ENCODE measurements at regions not wholly inside any gene's neighbourhood (a gene's known extent, or its start where the extent isn't known, plus 50 kb on each side); places are given as distances from the start of the nearest gene placed in this dataset.
"Not testable (repeated sequence)": the region's sequence is repeated elsewhere in the genome, so short reads cannot be mapped to it uniquely, and the experiment has no call there.

GRCh38 chr10:131363416-131363815 is 51.9 kb upstream of the TCERG1L start:
- H3K4me3 ChIP-seq = no peak overlapping the region

DNA sequence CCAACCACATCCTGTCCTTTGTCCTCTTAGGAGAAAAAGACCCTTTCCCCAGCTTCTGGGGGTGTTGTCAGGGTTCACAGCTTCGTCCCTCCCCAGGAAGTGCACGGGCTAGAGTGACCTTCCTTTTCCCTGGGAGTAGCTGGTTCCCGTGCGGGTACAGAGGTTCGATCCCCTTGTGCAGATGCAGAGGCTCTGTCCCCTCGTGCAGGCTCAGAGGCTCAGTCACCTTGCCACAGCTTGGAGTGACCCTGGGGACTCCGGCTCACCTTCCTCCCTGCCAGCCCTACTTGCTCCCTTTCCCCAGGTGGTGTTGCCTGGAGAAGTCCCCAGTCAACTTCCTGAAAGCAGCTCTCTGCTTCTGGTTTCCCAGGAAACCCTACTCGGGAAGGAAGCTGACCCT is 60.0 kb upstream of the TCERG1L start:
- H3K4me3 ChIP-seq = no peak overlapping the region
- no peak overlapping the region for H3K27ac ChIP-seq

More at GRCh38 chr10:131363416-131363815, 51.9 kb upstream of the TCERG1L start:
- H3K27ac ChIP-seq = no peak overlapping the region

DNA sequence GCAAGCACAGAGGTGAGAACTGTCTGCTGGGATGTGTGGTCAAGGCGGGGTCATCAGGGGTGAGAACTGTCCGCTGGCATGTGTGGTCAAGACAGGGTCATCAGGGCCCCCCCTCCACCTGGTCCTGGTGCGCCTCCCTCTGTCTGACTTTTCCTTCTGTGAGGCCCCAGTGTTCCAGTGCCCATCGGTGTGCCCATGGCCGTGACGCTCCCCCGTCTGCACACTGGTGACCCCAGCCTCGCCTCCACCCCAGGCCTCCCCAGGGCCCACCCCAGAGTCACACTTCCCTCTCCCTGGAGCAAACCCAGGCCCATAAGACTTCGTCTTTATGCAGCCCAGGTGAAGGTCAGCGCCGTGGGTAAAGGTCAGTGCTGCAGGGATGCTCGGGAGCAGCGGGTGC is 70.1 kb upstream of the TCERG1L start:
- no peak overlapping the region for H3K27ac ChIP-seq
- H3K4me3 ChIP-seq = no peak overlapping the region

GRCh38 chr10:131385161-131385872 is 73.8 kb upstream of the TCERG1L start:
- not testable (repeated sequence) for H3K27ac ChIP-seq, H3K4me3 ChIP-seq

DNA sequence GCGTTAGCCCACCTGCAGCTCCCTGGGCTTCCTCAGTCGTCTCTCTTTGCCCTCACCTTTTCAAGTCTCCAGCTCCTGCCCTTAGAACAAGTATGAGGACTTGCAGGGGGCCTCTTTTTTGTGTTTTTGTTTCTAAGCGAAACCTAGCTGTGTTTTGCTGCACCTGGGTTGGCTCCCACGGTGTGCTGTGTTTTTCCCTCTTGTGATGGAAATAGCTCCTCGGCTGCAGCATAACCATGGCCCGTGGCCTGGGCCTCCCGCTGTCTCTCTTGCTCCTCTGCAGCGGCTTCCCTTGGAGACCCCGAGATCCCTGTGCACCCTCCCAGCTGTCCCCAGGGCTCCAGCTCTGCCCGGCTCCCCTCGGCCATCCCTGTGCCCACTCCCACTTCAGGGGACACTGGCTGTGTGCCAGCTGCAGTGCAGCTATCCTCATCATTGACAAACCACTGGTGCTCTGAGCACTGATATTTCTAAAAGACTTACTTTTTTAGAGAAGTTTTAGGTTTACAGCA is 75.6 kb upstream of the TCERG1L start:
- Histone ChIP-seq H3K27ac (no peak overlapping the region), H3K4me3 (no peak overlapping the region)

DNA sequence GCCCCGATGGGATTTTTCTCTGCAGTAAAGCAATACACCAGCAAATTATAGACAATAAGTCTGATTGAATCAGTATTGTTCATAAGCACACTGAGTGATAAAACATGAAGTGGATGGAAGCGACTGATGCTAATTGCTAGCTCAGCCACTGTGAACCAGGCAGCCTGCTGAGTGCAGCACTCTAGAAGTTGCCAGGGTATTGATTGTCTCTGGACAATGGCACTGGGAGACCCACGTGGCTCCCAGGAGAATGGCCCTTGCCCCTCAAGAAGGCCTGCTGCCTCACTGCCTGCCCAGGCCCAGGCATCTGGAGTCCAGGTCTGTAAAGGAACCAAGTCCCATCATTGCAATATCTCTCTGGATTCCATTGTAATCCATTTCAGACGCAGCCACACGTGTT is 80.4 kb upstream of the TCERG1L start:
- Histone ChIP-seq H3K4me3 (no peak overlapping the region), H3K27ac (no peak overlapping the region)

- H3K27ac ChIP-seq = no peak overlapping the region
- H3K4me3 ChIP-seq = no peak overlapping the region
Observed at GRCh38 chr10:131396121-131397050, 84.9 kb upstream of the TCERG1L start.

DNA sequence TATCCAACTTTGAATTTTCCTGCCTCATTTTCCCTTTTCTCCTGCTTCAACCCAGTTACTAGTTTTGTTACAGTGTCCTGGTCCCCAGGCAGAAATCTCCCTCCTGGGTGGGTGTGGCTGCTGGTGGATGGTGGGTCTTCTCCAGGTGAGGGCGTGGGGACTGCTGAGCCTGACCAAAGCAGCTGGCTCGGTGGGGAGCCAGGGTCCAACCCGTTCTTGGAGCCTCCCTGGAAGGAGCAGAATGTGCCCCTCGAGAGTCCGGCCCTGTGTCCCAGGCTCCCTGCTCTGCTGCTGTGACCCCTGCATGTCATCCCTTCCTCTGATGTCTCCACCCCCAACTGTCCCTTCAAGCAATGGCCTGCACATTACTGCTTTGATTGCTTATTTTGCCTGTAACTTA is 86.6 kb upstream of the TCERG1L start:
- no peak overlapping the region for H3K4me3 ChIP-seq
- no peak overlapping the region for H3K27ac ChIP-seq

DNA sequence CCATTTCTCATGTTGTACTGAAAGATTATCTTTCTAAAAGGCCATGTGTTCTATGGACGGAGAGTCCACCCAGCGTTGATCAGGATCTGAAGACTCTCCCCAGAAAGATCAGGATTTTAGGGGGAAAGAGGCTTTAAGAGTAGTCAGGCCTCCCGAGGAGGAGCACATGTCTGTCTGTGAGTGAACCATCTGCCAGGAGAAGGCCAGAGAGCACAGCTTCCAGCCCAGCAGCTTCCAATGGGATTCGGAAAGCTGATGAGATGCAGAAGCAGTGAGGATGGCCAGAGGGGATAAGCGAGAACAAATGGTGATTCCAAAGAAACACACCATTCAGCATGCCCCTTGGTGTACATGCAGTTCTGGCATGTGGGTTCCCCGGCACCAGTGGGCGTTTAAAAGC is 88.5 kb upstream of the TCERG1L start:
- no peak overlapping the region for H3K4me3 ChIP-seq
- H3K27ac ChIP-seq = no peak overlapping the region

- Histone ChIP-seq H3K27ac (no peak overlapping the region), H3K4me3 (no peak overlapping the region)
Observed at GRCh38 chr10:131400513-131400912, 89.0 kb upstream of the TCERG1L start.

- H3K27ac ChIP-seq = no peak overlapping the region
- no peak overlapping the region for H3K4me3 ChIP-seq
Observed at GRCh38 chr10:131402771-131403650, 91.5 kb upstream of the TCERG1L start.

DNA sequence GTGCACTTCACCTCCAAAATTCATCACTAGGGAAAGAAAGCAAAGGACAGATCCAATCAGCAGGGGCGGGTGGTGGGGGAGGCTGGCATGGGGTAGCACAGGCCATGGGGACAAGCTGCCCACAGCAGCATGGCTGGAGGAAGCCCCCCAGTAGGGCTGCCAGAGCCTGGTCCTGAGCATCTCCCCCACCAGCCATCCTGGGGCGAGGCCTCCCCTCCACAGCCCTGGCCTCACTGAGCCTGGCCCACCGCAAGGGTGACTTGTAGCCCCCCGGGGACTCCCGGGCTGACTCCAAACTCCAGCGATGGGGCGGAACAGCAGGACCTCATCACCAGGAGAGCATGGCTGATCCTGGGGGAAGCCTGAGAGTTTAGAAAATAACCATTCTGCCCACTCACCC is 92.4 kb upstream of the TCERG1L start:
- no peak overlapping the region for H3K27ac ChIP-seq
- no peak overlapping the region for H3K4me3 ChIP-seq

GRCh38 chr10:131404886-131405285 is 93.4 kb upstream of the TCERG1L start:
- H3K4me3 ChIP-seq = no peak overlapping the region

DNA sequence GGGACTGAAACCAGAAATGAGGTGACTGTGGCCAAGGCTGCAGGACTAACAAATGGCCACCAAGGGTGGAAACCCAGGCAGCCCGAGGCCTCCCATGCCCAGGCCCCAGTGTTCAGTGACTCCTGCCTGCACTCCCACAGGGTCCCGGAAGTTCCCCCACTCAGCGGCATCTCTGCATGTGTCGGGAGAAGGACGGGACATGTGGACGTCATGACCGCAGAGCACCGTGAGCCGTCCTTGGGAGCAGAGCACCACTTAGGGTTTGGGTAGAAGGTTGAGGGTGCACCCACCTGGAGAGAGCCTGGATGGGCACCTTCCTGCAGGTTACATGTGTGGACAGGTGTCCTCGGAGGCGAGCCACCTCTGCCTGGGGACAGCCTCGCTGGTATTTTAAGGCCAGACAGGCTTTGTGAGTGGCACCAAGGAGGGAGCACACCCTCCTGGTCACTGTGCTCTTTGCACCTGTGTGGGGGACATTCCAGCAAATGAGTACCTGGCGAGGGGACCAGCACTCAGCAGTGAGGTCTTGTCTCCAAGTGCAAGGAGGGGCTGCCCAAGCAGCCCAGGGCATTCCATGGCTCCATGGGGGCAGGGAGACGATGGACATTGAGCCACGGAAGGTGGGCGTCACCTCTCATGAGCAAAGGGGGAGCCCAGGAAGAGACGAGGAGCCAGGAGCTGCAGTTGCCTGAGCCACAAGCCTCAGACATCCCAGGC is 95.3 kb upstream of the TCERG1L start:
- H3K4me3 ChIP-seq = no peak overlapping the region
- H3K27ac ChIP-seq = no peak overlapping the region

More at GRCh38 chr10:131404886-131405285, 93.4 kb upstream of the TCERG1L start:
- H3K27ac ChIP-seq = no peak overlapping the region

- no peak overlapping the region for H3K27ac ChIP-seq
Observed at GRCh38 chr10:131418681-131419080, 107.2 kb upstream of the TCERG1L start.

DNA sequence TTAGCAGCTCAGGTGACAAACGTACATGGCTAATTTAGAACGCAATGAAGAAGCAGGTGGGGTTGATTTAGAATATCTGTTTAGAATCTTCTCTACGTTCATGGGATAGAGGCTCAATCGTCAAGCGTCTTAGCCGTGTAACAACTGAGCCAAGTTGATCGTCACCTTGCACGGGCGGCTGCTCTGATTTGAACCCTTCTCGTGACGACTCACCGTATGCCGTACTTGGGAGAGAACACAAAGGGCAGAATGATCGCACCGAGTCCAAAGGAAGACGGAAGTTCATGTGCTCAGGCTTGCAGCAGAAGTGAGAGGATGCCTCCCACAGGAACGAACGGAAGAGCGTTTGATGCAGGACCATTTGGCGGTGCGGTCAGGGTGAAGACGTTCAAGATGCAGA is 108.3 kb upstream of the TCERG1L start:
- H3K4me3 ChIP-seq = no peak overlapping the region
- no peak overlapping the region for H3K27ac ChIP-seq

More at GRCh38 chr10:131418681-131419080, 107.2 kb upstream of the TCERG1L start:
- H3K4me3 ChIP-seq = no peak overlapping the region

- no peak overlapping the region for H3K4me3 ChIP-seq
- no peak overlapping the region for H3K27ac ChIP-seq
Observed at GRCh38 chr10:131420867-131421266, 109.3 kb upstream of the TCERG1L start.

GRCh38 chr10:131421381-131421780 is 109.9 kb upstream of the TCERG1L start:
- Histone ChIP-seq H3K4me3 (no peak overlapping the region), H3K27ac (no peak overlapping the region)

- no peak overlapping the region for H3K4me3 ChIP-seq
Observed at GRCh38 chr10:131422731-131423130, 111.2 kb upstream of the TCERG1L start.

More at GRCh38 chr10:131422731-131423130, 111.2 kb upstream of the TCERG1L start:
- no peak overlapping the region for H3K27ac ChIP-seq
